SU-DHL-6 (cell line): ENCODE measurements at regions not wholly inside any gene's neighbourhood (a gene's known extent, or its start where the extent isn't known, plus 50 kb on each side); places are given as distances from the start of the nearest gene placed in this dataset.

Experiments
- EZH2phosphoT487 ChIP-seq: fragments of 200-600 bp; sonication (generic), shearing (Covaris generic); conservative IDR thresholded peaks from 2 replicates; pipeline ENCODE4 v1.6.1; 2018; ENCODE audit warnings: mild to moderate bottlenecking, antibody characterized with exemption, low read length, moderate library complexity, mixed read lengths
- TF ChIP-seq, protein P1 (sequence below): fragments of 200-600 bp; sonication (generic); IDR thresholded peaks from one replicate; pipeline ENCODE4 v1.5.1; 2017; ENCODE audit warnings: antibody characterized with exemption, mild to moderate bottlenecking, low read length, moderate library complexity; ENCODE audit not compliant: insufficient read depth, poor library complexity, severe bottlenecking

DNA sequence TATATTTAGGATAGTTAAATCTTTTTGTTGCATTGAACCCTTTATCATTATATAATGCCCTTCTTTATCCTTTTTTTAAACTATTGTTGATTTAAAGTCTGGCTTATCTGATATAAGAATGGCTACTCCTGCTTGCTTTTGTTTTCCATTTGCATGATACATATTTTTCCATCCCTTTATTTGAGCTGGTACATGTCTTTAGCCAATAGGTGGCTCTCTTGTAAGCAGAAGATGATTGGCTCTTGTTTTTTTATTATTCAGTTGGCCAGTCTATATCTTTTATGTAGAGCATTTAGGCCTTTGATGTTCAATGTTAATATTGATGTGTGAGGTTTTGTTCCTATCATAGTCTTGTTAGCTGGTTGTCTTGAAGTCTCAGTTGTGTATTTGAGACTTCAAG is 99.5 kb upstream of the MCTP2 start:
- TF ChIP-seq EZH2phosphoT487 = no peak
- TF ChIP-seq, protein P1, sequence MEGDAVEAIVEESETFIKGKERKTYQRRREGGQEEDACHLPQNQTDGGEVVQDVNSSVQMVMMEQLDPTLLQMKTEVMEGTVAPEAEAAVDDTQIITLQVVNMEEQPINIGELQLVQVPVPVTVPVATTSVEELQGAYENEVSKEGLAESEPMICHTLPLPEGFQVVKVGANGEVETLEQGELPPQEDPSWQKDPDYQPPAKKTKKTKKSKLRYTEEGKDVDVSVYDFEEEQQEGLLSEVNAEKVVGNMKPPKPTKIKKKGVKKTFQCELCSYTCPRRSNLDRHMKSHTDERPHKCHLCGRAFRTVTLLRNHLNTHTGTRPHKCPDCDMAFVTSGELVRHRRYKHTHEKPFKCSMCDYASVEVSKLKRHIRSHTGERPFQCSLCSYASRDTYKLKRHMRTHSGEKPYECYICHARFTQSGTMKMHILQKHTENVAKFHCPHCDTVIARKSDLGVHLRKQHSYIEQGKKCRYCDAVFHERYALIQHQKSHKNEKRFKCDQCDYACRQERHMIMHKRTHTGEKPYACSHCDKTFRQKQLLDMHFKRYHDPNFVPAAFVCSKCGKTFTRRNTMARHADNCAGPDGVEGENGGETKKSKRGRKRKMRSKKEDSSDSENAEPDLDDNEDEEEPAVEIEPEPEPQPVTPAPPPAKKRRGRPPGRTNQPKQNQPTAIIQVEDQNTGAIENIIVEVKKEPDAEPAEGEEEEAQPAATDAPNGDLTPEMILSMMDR = no peak
